Adrenal gland (tissue), 9 donors: ENCODE measurements at regions not wholly inside any gene's neighbourhood (a gene's known extent, or its start where the extent isn't known, plus 50 kb on each side); places are given as distances from the start of the nearest gene placed in this dataset.

Experiments
- DNase-seq, 7 donors: peaks; one replicate each; pipeline ENCODE4 v3.0.0-alpha.2; 2019 to 2020
- H3K27ac ChIP-seq, 5 donors: fragments of 200-600 bp; sonication (generic) in 4 of 5; 1 replicate in 3 of 5; 2 replicates in 2 of 5; pipeline versions ENCODE4 v1.5.1 to v1.8.0; 2016 to 2020; ENCODE audit warnings: mild to moderate bottlenecking in 1 of 5
- H3K27me3 ChIP-seq: fragments of 200-600 bp; 2 replicates; pipeline ENCODE4 v1.8.0; 2021
- H3K36me3 ChIP-seq, 2 donors: fragments of 200-600 bp; replicated peaks in 1 of 2; 1 replicate in 1 of 2; 2 replicates in 1 of 2; pipeline versions ENCODE4 v1.5.1 to v1.8.0; 2018 to 2022
- H3K4me1 ChIP-seq, 2 donors: fragments of 200-600 bp; replicated peaks in 1 of 2; 1 replicate in 1 of 2; 2 replicates in 1 of 2; pipeline versions ENCODE4 v1.5.1 to v1.8.0; 2018 to 2021
- H3K4me3 ChIP-seq, 4 donors: fragments of 200-600 bp; sonication (generic) in 3 of 4; one replicate each; pipeline ENCODE4 v1.5.1; 2016 to 2018
- H3K9me3 ChIP-seq, 3 donors: fragments of 200-600 bp; sonication (generic) in 1 of 3; replicated peaks in 1 of 3; 1 replicate in 2 of 3; 2 replicates in 1 of 3; pipeline versions ENCODE4 v1.5.1 to v1.8.0; 2016 to 2021
- POLR2A ChIP-seq, 2 donors: fragments of 450-650 bp; IDR thresholded peaks; one replicate each; pipeline ENCODE4 v1.6.1; 2017; ENCODE audit warnings: antibody characterized with exemption in 2 of 2, mild to moderate bottlenecking in 2 of 2, moderate library complexity in 1 of 2
- WGBS, 4 donors: extraction: QIAGEN DNeasy Blood & Tissue Kit in 2 of 4; methylation state at CpG; one replicate each; pipeline versions ENCODE4 v1.1.5 to v1.1.7; 2013 to 2017; 5-methylcytosine and 5-hydroxymethylcytosine counted together
- intact Hi-C, 2 donors: fragments of 100-400 bp; cut with DNase I; formaldehyde crosslinking; loops; one replicate each; pipeline versions ENCODE4 v1.14.1 to v1.15.0; 2022 to 2023
- TF ChIP-seq, protein P1 (sequence below), 6 experiments: fragments of 450-650 bp in 4 of 6; fragments of 200-600 bp in 2 of 6; sonication (generic) in 1 of 6; IDR thresholded peaks; 1 replicate in 5 of 6; 2 replicates in 1 of 6; pipeline versions ENCODE4 v1.5.1 to v1.8.0; 2016 to 2021; ENCODE audit warnings: antibody characterized with exemption in 6 of 6, mild to moderate bottlenecking in 2 of 6, moderate library complexity in 1 of 6
- donor health status: healthy with polysubstance abuse.
- donor health status: Bipolar disorder and iron deficiency.
- donor health status: DM: yes; HTN: yes; CAD: no.
- donor health status: DM: no; HTN: no; CAD: no.
- donor health status: DM: no; HTN: no; CAD: no.

DNA sequence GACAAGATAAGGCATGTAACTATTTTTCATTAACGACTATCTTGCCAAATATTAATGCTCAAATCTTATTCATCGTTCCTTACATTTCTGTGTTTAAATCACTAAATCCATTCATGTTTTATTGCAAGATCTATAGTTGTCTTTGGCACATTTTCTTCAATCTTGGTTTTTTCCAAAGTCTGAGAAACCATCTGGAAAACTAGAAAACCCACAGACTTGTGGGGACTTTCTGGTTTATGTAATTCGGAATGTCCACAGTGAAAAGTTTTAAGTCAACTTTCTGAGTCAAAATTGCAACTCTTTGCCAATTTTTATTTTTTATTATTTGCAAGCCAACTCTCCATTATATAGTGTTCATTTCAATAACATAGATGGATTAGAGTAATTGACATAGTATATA, 520.8 kb upstream of the ADAMTS5 start:
- TF ChIP-seq, protein P1, sequence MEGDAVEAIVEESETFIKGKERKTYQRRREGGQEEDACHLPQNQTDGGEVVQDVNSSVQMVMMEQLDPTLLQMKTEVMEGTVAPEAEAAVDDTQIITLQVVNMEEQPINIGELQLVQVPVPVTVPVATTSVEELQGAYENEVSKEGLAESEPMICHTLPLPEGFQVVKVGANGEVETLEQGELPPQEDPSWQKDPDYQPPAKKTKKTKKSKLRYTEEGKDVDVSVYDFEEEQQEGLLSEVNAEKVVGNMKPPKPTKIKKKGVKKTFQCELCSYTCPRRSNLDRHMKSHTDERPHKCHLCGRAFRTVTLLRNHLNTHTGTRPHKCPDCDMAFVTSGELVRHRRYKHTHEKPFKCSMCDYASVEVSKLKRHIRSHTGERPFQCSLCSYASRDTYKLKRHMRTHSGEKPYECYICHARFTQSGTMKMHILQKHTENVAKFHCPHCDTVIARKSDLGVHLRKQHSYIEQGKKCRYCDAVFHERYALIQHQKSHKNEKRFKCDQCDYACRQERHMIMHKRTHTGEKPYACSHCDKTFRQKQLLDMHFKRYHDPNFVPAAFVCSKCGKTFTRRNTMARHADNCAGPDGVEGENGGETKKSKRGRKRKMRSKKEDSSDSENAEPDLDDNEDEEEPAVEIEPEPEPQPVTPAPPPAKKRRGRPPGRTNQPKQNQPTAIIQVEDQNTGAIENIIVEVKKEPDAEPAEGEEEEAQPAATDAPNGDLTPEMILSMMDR (IDR thresholded peaks at IDR 0.05): no peak
- TF ChIP-seq POLR2A (IDR thresholded peaks at IDR 0.05): no peak
- H3K9me3 ChIP-seq: no peaks in the 10 kb centered on the region
- no peak for DNase-seq
- H3K4me3 ChIP-seq: no peak overlapping the region
- H3K27me3 ChIP-seq: no peaks in the 10 kb centered on the region
- no peak overlapping the region for H3K27ac ChIP-seq
- no peaks in the 10 kb centered on the region for H3K4me1 ChIP-seq
- 80 to 91% (median 82%) methylated on average over 3 of the region's 3 CpGs for WGBS, 4 donors
- intact Hi-C loops: no loop called here
- H3K36me3 ChIP-seq: no peaks in the 10 kb centered on the region

DNA sequence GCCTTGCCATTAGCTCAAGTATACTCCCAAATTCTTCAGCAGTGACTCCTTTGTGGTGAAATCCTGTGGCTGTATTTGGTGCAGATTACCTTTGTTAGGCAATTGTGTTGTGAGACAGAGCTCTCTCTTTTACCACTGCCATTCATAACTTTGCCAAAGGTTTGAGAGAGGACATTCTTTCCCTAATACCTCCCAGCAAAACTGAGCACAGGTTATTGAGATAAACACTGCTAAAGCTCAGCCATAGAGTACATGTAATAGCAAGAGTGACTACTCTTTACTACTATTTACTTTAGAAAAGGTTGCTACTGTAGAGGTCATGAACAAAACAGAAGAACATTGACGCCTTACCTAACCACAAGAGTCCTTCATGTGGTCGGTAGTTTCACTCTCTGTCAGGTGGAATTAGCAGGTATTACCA, 514.0 kb upstream of the ADAMTS5 start:
- no peak for DNase-seq
- no peaks in the 10 kb centered on the region for H3K4me1 ChIP-seq
- H3K9me3 ChIP-seq: no peaks in the 10 kb centered on the region
- no peaks in the 10 kb centered on the region for H3K27me3 ChIP-seq
- no peaks in the 10 kb centered on the region for H3K36me3 ChIP-seq
- TF ChIP-seq, protein P1 (IDR thresholded peaks at IDR 0.05): no peak
- TF ChIP-seq POLR2A (IDR thresholded peaks at IDR 0.05): no peak
- no peak overlapping the region for H3K27ac ChIP-seq
- WGBS, 4 donors: 71 to 80% (median 74%) methylated on average over 2 of the region's 2 CpGs
- no peak overlapping the region for H3K4me3 ChIP-seq
- intact Hi-C loops: no loop called here

DNA sequence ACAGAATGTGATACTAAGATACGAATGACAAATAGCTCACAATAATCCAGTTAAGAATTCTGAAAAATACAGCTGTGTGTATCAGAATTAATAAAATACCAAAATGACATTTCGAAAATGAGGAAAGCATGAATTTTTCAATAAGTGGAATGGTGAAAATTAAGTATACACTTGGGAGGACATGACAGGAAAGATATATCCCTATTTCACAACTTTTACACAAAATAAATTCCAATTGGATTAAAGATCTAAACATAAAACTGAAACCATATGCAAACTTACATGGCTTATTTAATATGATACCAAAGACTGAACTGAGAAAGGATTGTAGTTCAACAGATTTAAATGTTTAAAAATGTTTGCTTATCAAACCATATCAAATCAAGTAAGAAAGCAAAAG, 510.4 kb upstream of the ADAMTS5 start:
- WGBS, 4 donors: 54 to 57% (median 55%) methylated on average over 2 of the region's 2 CpGs
- intact Hi-C loops: no loop called here
- no peak overlapping the region for H3K27ac ChIP-seq

DNA sequence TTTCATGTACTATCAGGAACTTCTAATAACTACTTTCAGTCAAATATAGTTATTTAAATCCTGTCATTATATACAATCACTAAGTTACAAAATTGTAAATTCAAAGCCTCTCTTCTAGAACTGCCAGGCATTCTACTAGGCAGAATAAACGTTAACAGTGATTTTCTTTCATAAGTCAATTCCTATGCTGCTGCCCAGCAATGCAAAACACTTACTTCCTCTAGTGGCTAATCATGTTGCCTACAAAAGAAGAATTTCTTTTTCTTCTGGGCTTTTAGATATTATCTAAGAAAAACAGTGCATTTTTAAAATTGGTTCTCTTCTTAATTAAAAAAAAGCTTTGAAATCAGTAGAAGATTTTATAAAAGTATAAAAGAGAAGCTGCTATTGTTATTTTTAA, 509.8 kb upstream of the ADAMTS5 start:
- no peak overlapping the region for H3K4me3 ChIP-seq
- no peak overlapping the region for H3K27ac ChIP-seq
- TF ChIP-seq POLR2A (IDR thresholded peaks at IDR 0.05): no peak
- TF ChIP-seq, protein P1 (IDR thresholded peaks at IDR 0.05): peak; percentile 31 to 55 (median 42)
- H3K36me3 ChIP-seq: no peaks in the 10 kb centered on the region
- peak in 1 of 7 donors; percentile 4 for DNase-seq
- no peaks in the 10 kb centered on the region for H3K9me3 ChIP-seq
- H3K4me1 ChIP-seq: no peaks in the 10 kb centered on the region
- no peaks in the 10 kb centered on the region for H3K27me3 ChIP-seq
- intact Hi-C loops: no loop called here
- WGBS, 4 donors: 1 to 5% (median 4%) methylated on average over 1 of the region's 1 CpG

More for the DNA sequence above, 510.4 kb upstream of the ADAMTS5 start:
- no peaks in the 10 kb centered on the region for H3K36me3 ChIP-seq
- no peaks in the 10 kb centered on the region for H3K4me1 ChIP-seq
- no peak overlapping the region for H3K4me3 ChIP-seq
- no peaks in the 10 kb centered on the region for H3K9me3 ChIP-seq
- TF ChIP-seq, protein P1 (IDR thresholded peaks at IDR 0.05): no peak
- no peak for TF ChIP-seq POLR2A (IDR thresholded peaks at IDR 0.05)
- H3K27me3 ChIP-seq: no peaks in the 10 kb centered on the region
- DNase-seq: no peak
